Astrocyte (in vitro differentiated cells and primary cell): ENCODE measurements at regions not wholly inside any gene's neighbourhood (a gene's known extent, or its start where the extent isn't known, plus 50 kb on each side); places are given as distances from the start of the nearest gene placed in this dataset.

Experiments used
- DNase-seq: peaks from one replicate; pipeline ENCODE4 v3.0.0-alpha.2; 2010; ENCODE audit warnings: low read depth
- FAIRE-seq: peaks from 2 replicates; lab custom pipeline; 2011; peaks lifted over from hg19 to GRCh38; lab: Jason Lieb, UNC
- H2AFZ ChIP-seq: 2 replicates; pipeline ENCODE4 v1.6.0; 2012; ENCODE audit warnings: low read depth, low read length, inconsistent platforms
- H3K27ac ChIP-seq: 2 replicates; pipeline ENCODE4 v1.5.1; 2011; ENCODE audit warnings: low read depth, low read length, inconsistent platforms
- H3K27me3 ChIP-seq: 2 replicates; pipeline ENCODE4 v1.6.0; 2011; ENCODE audit warnings: low read length, inconsistent platforms; ENCODE audit not compliant: insufficient read depth
- H3K36me3 ChIP-seq: 2 replicates; pipeline ENCODE4 v1.5.1; 2011; ENCODE audit warnings: low read length, inconsistent platforms; ENCODE audit not compliant: insufficient read depth
- H3K4me1 ChIP-seq: 2 replicates; pipeline ENCODE4 v1.5.1; 2011; ENCODE audit warnings: low read length, inconsistent platforms; ENCODE audit not compliant: insufficient read depth
- H3K4me2 ChIP-seq: 2 replicates; pipeline ENCODE4 v1.6.0; 2012; ENCODE audit warnings: low read length, inconsistent platforms
- H3K4me3 ChIP-seq: 2 replicates; pipeline ENCODE4 v1.5.1; 2011; ENCODE audit warnings: low read depth, mild to moderate bottlenecking, low read length, inconsistent platforms; ENCODE audit not compliant: insufficient read depth
- H3K79me2 ChIP-seq: 2 replicates; pipeline ENCODE4 v1.6.0; 2012; ENCODE audit warnings: mild to moderate bottlenecking, low read length, inconsistent platforms; ENCODE audit not compliant: insufficient read depth
- H3K9ac ChIP-seq: 2 replicates; pipeline ENCODE4 v1.6.0; 2012; ENCODE audit warnings: mild to moderate bottlenecking, low read length, inconsistent platforms
- H3K9me3 ChIP-seq: 2 replicates; pipeline ENCODE4 v1.5.1; 2012; ENCODE audit warnings: low read depth, mild to moderate bottlenecking, low read length, inconsistent platforms; ENCODE audit not compliant: insufficient read depth
- H4K20me1 ChIP-seq: 2 replicates; pipeline ENCODE4 v1.6.0; 2012; ENCODE audit warnings: low read length, inconsistent platforms; ENCODE audit not compliant: insufficient read depth
- H3K27ac Mint-ChIP-seq: one replicate; pipeline ENCODE4 v1.8.0; 2021; ENCODE audit warnings: mild to moderate bottlenecking, mixed read lengths; ENCODE audit not compliant: unreplicated experiment
- H3K27me3 Mint-ChIP-seq: one replicate; pipeline ENCODE4 v1.8.0; 2021; ENCODE audit warnings: low read depth, mixed read lengths; ENCODE audit not compliant: unreplicated experiment
- H3K36me3 Mint-ChIP-seq: one replicate; pipeline ENCODE4 v1.8.0; 2021; ENCODE audit warnings: low read depth, mixed read lengths; ENCODE audit not compliant: unreplicated experiment
- H3K4me1 Mint-ChIP-seq: one replicate; pipeline ENCODE4 v1.8.0; 2021; ENCODE audit warnings: low read depth, mixed read lengths; ENCODE audit not compliant: unreplicated experiment
- H3K4me3 Mint-ChIP-seq: one replicate; pipeline ENCODE4 v1.8.0; 2021; ENCODE audit warnings: mild to moderate bottlenecking, moderate library complexity, mixed read lengths; ENCODE audit not compliant: unreplicated experiment
- H3K9me3 Mint-ChIP-seq: one replicate; pipeline ENCODE4 v1.8.0; 2021; ENCODE audit warnings: mild to moderate bottlenecking, mixed read lengths; ENCODE audit not compliant: unreplicated experiment
- CTCF ChIP-seq: IDR thresholded peaks from 2 replicates; pipeline ENCODE4 v1.5.1; 2011; ENCODE audit warnings: low read depth, mild to moderate bottlenecking, inconsistent platforms, low read length, moderate library complexity; ENCODE audit not compliant: insufficient read depth
- EZH2 ChIP-seq: IDR thresholded peaks from 2 replicates; pipeline ENCODE4 v1.6.1; 2012; ENCODE audit warnings: mild to moderate bottlenecking, low read length, inconsistent platforms; ENCODE audit not compliant: insufficient read depth

- no peak overlapping the region for H3K4me3 Mint-ChIP-seq
- Histone ChIP-seq H3K36me3 (no peaks in the 10 kb centered on the region), H3K4me3 (no peak overlapping the region), H4K20me1 (no peaks in the 10 kb centered on the region), H3K9me3 (no peaks in the 10 kb centered on the region), H3K27me3 (no peaks in the 10 kb centered on the region), H3K27ac (no peak overlapping the region), H3K79me2 (no peaks in the 10 kb centered on the region), H3K4me1 (no peaks in the 10 kb centered on the region), H3K4me2 (no peak overlapping the region), H2AFZ (no peak overlapping the region), H3K9ac (no peak overlapping the region)
- DNase-seq (no peak), FAIRE-seq (no peak)
- peaks cover 3% of the 10 kb centered on the region for H3K36me3 Mint-ChIP-seq
- peaks cover 3% of the 10 kb centered on the region for H3K9me3 Mint-ChIP-seq
- H3K27me3 Mint-ChIP-seq: peaks cover 50% of the 10 kb centered on the region
- no peak overlapping the region for H3K27ac Mint-ChIP-seq
- TF ChIP-seq EZH2 (no peak), CTCF (no peak)
- H3K4me1 Mint-ChIP-seq: no peaks in the 10 kb centered on the region
These were observed 170.3 kb upstream of the RAD23B start for GRCh38 chr9:107112707-107113243.

- Mint-ChIP-seq H3K9me3 (no peaks in the 10 kb centered on the region), H3K27me3 (peaks cover 24% of the 10 kb centered on the region), H3K27ac (no peak overlapping the region), H3K4me3 (no peak overlapping the region), H3K4me1 (no peaks in the 10 kb centered on the region), H3K36me3 (no peaks in the 10 kb centered on the region)
- no peaks in the 10 kb centered on the region for H3K79me2 ChIP-seq
- no peak for FAIRE-seq
- no peaks in the 10 kb centered on the region for H3K36me3 ChIP-seq
- no peak overlapping the region for H3K9ac ChIP-seq
- H3K27ac ChIP-seq: no peak overlapping the region
- H4K20me1 ChIP-seq: no peaks in the 10 kb centered on the region
- no peaks in the 10 kb centered on the region for H3K4me1 ChIP-seq
- no peak for DNase-seq
- no peak overlapping the region for H2AFZ ChIP-seq
- H3K4me3 ChIP-seq: no peak overlapping the region
- no peak overlapping the region for H3K4me2 ChIP-seq
- no peaks in the 10 kb centered on the region for H3K9me3 ChIP-seq
- TF ChIP-seq EZH2: no peak
- TF ChIP-seq CTCF: no peak
- no peaks in the 10 kb centered on the region for H3K27me3 ChIP-seq
These were observed 164.0 kb upstream of the RAD23B start for GRCh38 chr9:107118863-107119624.

- H3K27ac ChIP-seq: no peak overlapping the region
- no peak for FAIRE-seq
- Mint-ChIP-seq H3K9me3 (no peaks in the 10 kb centered on the region), H3K27ac (no peak overlapping the region), H3K27me3 (peaks cover 20% of the 10 kb centered on the region), H3K36me3 (no peaks in the 10 kb centered on the region), H3K4me1 (no peaks in the 10 kb centered on the region), H3K4me3 (no peak overlapping the region)
- H4K20me1 ChIP-seq: no peaks in the 10 kb centered on the region
- no peak overlapping the region for H2AFZ ChIP-seq
- no peaks in the 10 kb centered on the region for H3K27me3 ChIP-seq
- TF ChIP-seq EZH2 (no peak), CTCF (no peak)
- H3K4me2 ChIP-seq: no peak overlapping the region
- no peaks in the 10 kb centered on the region for H3K79me2 ChIP-seq
- H3K4me3 ChIP-seq: no peak overlapping the region
- H3K36me3 ChIP-seq: no peaks in the 10 kb centered on the region
- no peak overlapping the region for H3K9ac ChIP-seq
- no peaks in the 10 kb centered on the region for H3K4me1 ChIP-seq
- H3K9me3 ChIP-seq: no peaks in the 10 kb centered on the region
- no peak for DNase-seq
These were observed 163.3 kb upstream of the RAD23B start for GRCh38 chr9:107119735-107120134.
